ENCODE measurements at regions not wholly inside any gene's neighbourhood (a gene's known extent, or its start where the extent isn't known, plus 50 kb on each side); places are given as distances from the start of the nearest gene placed in this dataset.

- Histone ChIP-seq H3K36me3 (ENCODE audit: insufficient read depth) (no peaks in the 10 kb centered on the region; the same call in 1 of the 2 replicates), H3K27ac (ENCODE audit: low read depth) (no peak overlapping the region), H4K20me1 (replicated peaks; ENCODE audit: insufficient read depth) (no peaks in the 10 kb centered on the region), H3K79me2 (replicated peaks; ENCODE audit: insufficient read depth) (no peaks in the 10 kb centered on the region), H3K27me3 (ENCODE audit: insufficient read depth) (no peaks in the 10 kb centered on the region), H3K4me2 (no peak overlapping the region), H3K4me1 (ENCODE audit: insufficient read depth) (no peaks in the 10 kb centered on the region), H3K9me2 (ENCODE audit: insufficient read depth) (no peaks in the 10 kb centered on the region), H3K4me3 (no peak overlapping the region), H2AFZ (no peak overlapping the region), H3F3A (replicated peaks; ENCODE audit: low read depth) (no peaks in the 10 kb centered on the region)
- H3K27ac Mint-ChIP-seq, result peak overlapping the region; percentile 77; the same call in 1 of the 2 replicates
- DNase-seq (ENCODE audit: low spot score) (no peak), ATAC-seq (no peak)
- H3K36me3 Mint-ChIP-seq (ENCODE audit: low read depth), result peaks cover under 1% of the 10 kb centered on the region; the same call in 1 of the 3 replicates
- H3K27me3 Mint-ChIP-seq (ENCODE audit: insufficient read depth, low read depth, poor library complexity), result peaks cover 6% of the 10 kb centered on the region
- no peak overlapping the region for H3K4me3 Mint-ChIP-seq
- H3K4me1 Mint-ChIP-seq, result peaks cover 27% of the 10 kb centered on the region
- TF ChIP-seq EZH2 (IDR thresholded peaks at IDR 0.05; ENCODE audit: low read depth, unreplicated experiment) (no peak), STAT1 (IDR thresholded peaks at IDR 0.05; ENCODE audit: unreplicated experiment) (no peak), JUNB (IDR thresholded peaks at IDR 0.05; ENCODE audit: unreplicated experiment) (no peak), ZNF331 (CRISPR knock-in tag; IDR thresholded peaks at IDR 0.05; ENCODE audit: low read depth) (no peak), ZNF462 (CRISPR knock-in tag; IDR thresholded peaks at IDR 0.05) (no peak), NANOG (IDR thresholded peaks at IDR 0.05; ENCODE audit: borderline replicate concordance) (no peak), POLR2AphosphoS5 (IDR thresholded peaks at IDR 0.05; ENCODE audit: low read depth) (no peak), REST (IDR thresholded peaks at IDR 0.05; ENCODE audit: unreplicated experiment) (no peak), EZH2phosphoT487 (IDR thresholded peaks at IDR 0.05; ENCODE audit: unreplicated experiment) (no peak), CTCF (conservative IDR thresholded peaks at IDR 0.05; ENCODE audit: low read depth in 2 of 2) (no peak), CREB1 (CRISPR knock-in tag; IDR thresholded peaks at IDR 0.05; ENCODE audit: low read depth) (no peak), ETS1 (IDR thresholded peaks at IDR 0.05) (no peak), ZNF114 (CRISPR knock-in tag; IDR thresholded peaks at IDR 0.05) (no peak)
- H3K9me3 Mint-ChIP-seq, result no peaks in the 10 kb centered on the region; the same call in 1 of the 3 replicates
Observed at GRCh38 chr22:49525360-49525759, 302.3 kb downstream of the BRD1 start.

Data from GM23338 (cell line).